ENCODE measurements at regions not wholly inside any gene's neighbourhood (a gene's known extent, or its start where the extent isn't known, plus 50 kb on each side); places are given as distances from the start of the nearest gene placed in this dataset.

GRCh38 chr10:36188080-36188453 lies 546.0 kb upstream of the FZD8 start:
- no peak for DNase-seq

- DNase-seq, result no peak
Observed at GRCh38 chr10:36187380-36188079, 545.4 kb upstream of the FZD8 start.

GRCh38 chr10:36185097-36185496 lies 543.0 kb upstream of the FZD8 start:
- DNase-seq, result no peak

GRCh38 chr10:36183726-36184125 lies 541.6 kb upstream of the FZD8 start:
- no peak for DNase-seq

GRCh38 chr10:36183056-36183455 lies 541.0 kb upstream of the FZD8 start:
- no peak for DNase-seq

GRCh38 chr10:36182606-36183005 lies 540.5 kb upstream of the FZD8 start:
- no peak for DNase-seq

GRCh38 chr10:36182179-36182566 lies 540.1 kb upstream of the FZD8 start:
- no peak for DNase-seq

GRCh38 chr10:36181426-36182178 lies 539.5 kb upstream of the FZD8 start:
- no peak for DNase-seq

- no peak for DNase-seq
Observed at GRCh38 chr10:36178616-36179015, 536.5 kb upstream of the FZD8 start.

- no peak for DNase-seq
Observed at GRCh38 chr10:36177071-36177470, 535.0 kb upstream of the FZD8 start.

- no peak for DNase-seq
Observed at GRCh38 chr10:36175954-36176353, 533.9 kb upstream of the FZD8 start.

- DNase-seq, result no peak
Observed at GRCh38 chr10:36173364-36173763, 531.3 kb upstream of the FZD8 start.

- DNase-seq, result no peak
Observed at GRCh38 chr10:36171953-36172940, 530.2 kb upstream of the FZD8 start.

GRCh38 chr10:36171556-36171952 lies 529.5 kb upstream of the FZD8 start:
- DNase-seq, result no peak

GRCh38 chr10:36170943-36171501 lies 528.9 kb upstream of the FZD8 start:
- no peak for DNase-seq

GRCh38 chr10:36170142-36170719 lies 528.1 kb upstream of the FZD8 start:
- no peak for DNase-seq

GRCh38 chr10:36168777-36169176 lies 526.7 kb upstream of the FZD8 start:
- DNase-seq, result no peak

GRCh38 chr10:36164556-36165504 lies 522.7 kb upstream of the FZD8 start:
- no peak for DNase-seq

- DNase-seq, result no peak
Observed at GRCh38 chr10:36163827-36164226, 521.7 kb upstream of the FZD8 start.

GRCh38 chr10:36157486-36157885 lies 515.4 kb upstream of the FZD8 start:
- DNase-seq, result no peak

- no peak for DNase-seq
Observed at GRCh38 chr10:36148207-36148606, 506.1 kb upstream of the FZD8 start.

- no peak for DNase-seq
Observed at GRCh38 chr10:36147529-36147928, 505.4 kb upstream of the FZD8 start.
